HUDEP-2 (cell line): ENCODE measurements at regions not wholly inside any gene's neighbourhood (a gene's known extent, or its start where the extent isn't known, plus 50 kb on each side); places are given as distances from the start of the nearest gene placed in this dataset.

Experiments
- DNase-seq, 76 experiments: peaks; one replicate each; lab custom pipeline; 2025; ENCODE audit not compliant: unreplicated experiment in 76 of 76; lab: John Stamatoyannopoulos, UW

DNA sequence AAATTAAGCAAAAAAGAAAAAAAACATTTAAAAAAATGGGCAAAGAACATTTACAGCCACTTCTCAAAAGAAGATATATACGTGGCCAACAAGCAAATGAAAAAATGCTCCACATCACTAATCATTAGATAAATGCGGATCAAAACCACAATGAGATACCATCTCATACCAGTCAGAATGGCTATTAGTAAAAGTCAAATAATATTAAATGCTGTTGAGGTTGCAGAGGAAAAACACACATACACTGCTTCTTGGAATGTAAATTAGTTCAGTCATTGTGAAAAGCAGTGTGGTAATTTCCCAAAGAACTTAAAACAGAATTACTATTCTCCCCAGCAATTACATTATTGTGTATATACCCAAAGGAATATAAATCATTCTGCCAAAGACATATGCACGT lies 1189.0 kb downstream of the PCDH18 start:
- no peak for DNase-seq

DNA sequence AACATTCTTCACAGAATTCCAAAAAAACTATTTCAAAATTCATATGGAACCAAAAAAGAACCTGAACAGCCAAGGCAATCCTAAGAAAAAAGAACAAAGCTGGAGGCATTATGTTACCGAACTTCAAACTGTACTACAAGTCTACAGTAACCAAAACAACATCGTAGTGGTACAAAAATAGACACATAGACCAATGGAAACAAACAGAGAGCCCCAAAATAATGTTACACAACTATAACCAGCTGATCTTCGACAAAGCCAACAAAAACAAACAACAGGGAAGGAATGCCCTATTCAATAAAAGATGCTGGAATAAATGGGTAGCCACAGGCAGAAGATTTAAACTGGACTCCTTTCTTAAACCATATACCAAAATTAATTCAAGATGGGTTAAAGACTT lies 1189.6 kb downstream of the PCDH18 start:
- no peak for DNase-seq

- no peak for DNase-seq
Measured at GRCh38 chr4:136337216-136337615, 1195.1 kb downstream of the PCDH18 start.

GRCh38 chr4:136336479-136336878 lies 1195.8 kb downstream of the PCDH18 start:
- no peak for DNase-seq

DNA sequence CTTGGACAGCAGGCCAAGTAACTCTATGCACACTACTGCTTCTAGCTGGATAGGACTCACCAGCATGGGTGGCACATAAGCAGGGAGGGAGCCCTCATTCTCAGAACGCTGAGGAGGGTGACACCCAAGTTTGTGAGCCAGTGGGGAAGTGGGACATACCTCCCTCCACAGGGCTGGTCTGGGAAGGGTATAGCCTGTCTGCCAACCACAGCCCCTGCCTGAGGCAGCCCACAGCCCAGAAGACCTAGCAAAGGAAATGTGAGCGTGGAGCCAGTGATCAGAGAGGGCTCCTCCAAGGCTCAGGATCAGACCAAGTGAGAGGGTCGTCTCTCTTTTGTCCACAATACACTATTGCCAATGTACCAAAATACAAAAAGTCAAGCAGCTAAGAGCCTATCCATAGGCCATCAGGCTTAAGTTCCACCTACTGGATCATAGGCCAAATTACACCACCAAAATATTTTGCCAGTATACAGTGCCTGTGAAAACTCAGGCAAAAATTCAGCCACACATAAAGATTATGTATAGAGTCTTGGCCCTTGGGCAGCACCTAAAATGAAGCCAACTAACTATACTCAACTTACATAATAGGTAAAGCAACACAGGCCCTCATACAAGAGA lies 1203.1 kb downstream of the PCDH18 start:
- DNase-seq, result peak in 2 of 76 experiments; percentile 21 to 31

- DNase-seq, result no peak
Measured at GRCh38 chr4:136328131-136328530, 1204.2 kb downstream of the PCDH18 start.

GRCh38 chr4:136320465-136320813 lies 1211.9 kb downstream of the PCDH18 start:
- DNase-seq, result no peak

GRCh38 chr4:136319789-136320464 lies 1212.4 kb downstream of the PCDH18 start:
- no peak for DNase-seq

DNA sequence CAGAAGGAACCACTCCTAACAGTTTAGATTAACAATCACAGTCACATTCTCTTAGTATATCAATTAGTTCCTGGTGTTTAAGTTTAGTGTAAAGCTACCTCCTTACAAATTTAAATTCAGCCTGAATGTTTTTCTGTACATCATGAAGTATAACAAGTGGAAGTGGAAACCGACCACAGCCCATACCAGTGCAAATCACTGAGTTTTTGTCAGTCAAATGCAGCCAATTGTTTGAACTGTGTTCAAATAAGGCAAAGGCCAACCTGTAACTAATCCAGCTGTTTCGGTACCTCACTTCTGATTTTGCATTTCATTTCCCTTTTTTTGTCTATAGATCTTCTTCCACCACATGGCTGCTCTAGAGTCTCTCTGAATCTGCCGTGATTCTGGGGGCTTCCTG lies 1215.3 kb downstream of the PCDH18 start:
- DNase-seq, result no peak

DNA sequence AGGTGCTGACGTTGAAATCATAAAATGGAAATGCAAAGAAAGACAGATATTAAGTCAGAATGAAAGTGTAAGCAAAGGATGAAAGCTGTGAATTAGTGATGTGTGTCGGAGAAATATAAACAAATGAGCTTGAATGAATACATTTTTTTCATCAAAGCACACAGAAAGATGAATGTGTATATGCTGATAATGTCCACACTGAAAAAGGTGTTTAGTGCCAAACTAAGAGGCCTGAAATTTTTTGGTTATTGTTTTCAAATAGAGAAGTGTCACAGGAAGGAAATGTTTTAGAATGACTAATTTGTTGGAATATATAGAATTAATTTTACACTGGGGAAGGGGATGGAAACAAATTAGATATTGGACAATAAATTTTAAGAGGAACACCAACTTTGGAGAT lies 1217.6 kb downstream of the PCDH18 start:
- no peak for DNase-seq

- no peak for DNase-seq
Measured at GRCh38 chr4:136311774-136312173, 1220.5 kb downstream of the PCDH18 start.

- DNase-seq, result no peak
Measured at GRCh38 chr4:136307765-136308164, 1224.5 kb downstream of the PCDH18 start.

GRCh38 chr4:136306361-136306760 lies 1225.9 kb downstream of the PCDH18 start:
- DNase-seq, result no peak

- no peak for DNase-seq
Measured at GRCh38 chr4:136302566-136302965, 1229.7 kb downstream of the PCDH18 start.

DNA sequence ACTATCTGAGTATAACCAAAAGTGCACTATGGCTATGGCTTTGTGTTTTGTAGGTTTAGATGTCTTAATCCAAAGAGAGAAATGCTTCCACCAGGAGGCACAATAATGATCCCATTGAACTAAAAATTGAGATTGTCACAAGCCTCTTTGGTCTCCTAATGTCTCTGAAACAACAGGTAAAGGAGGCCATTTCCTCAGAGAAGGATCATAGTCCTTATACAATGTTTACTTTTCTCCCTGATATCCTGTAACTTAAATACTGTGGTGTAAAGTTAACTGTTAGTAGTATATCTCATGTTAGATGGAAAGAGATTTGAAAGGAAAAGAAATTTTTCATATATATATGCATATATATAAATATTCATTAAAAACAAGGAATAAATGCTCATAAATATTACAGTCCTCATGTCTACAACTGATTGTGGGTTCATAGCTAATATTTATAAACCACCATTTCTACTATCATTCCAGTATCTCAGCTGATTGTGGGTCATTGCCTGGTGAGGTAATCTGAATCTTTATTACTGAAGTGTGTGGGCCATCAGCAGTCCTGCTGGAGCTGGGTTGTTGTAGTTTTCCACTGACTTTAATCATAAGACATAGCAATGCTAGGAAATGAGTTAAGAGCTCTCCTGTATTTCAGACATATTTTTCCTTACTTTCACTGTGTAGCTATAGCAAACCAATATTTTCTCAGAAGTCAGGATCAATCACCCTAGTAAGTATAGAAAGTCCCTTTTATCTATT lies 1230.4 kb downstream of the PCDH18 start:
- no peak for DNase-seq

DNA sequence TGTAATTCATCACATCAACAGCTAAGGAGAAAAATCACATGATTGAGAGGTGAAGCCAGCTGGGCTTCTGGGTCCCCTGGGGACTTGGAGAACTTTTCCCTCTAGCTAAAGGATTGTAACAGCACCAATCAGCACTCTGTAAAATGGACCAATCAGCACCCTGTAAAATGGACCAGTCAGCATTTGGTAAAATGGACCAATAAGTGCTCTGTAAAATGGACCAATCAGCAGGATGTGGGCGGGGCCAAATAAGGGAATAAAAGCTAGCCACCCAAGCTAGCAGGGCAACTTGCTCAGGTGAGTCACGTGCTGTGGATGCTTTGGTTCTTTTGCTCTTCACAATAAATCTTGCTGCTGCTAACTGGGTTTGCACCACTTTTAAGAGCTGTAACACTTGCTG lies 1248.3 kb downstream of the PCDH18 start:
- DNase-seq, result no peak

DNA sequence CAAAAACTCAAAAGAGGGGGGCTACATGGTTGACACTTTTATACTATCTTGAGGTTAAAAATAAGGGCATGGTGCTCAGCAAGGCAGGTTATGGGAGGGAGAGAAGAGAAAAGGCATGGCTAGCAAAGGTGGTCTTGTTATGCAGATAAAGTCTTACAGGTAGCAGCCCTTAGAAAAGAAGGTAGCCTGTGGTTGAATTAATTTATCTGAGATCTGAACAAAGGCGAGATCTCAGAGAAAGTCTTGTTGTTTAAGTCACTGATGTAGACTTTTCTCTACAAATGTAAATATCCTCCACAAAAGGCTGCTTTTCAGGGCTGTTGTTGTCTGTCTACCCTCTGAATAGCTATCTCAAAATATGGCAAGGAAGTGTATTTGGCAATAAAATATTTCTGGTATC lies 1250.4 kb downstream of the PCDH18 start:
- no peak for DNase-seq

DNA sequence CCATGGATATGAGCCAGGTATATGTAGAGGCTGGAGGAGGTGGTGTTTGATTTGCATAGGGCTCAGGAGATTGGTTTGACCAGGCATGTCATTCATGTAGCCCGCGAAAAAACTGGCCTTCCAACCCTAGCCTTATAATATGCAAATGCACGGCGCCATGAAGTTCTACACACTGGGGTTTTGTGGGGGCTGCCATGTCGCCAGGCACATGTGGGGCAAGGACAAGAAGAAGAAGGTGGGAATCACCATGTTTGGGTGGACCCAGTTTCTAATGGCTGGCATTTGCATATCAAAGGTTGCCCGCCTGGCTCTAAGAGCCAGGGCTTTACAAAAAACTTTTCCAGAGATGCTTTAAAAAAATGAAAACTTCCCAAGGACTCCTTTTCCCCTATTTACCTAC lies 1251.0 kb downstream of the PCDH18 start:
- DNase-seq, result no peak

- DNase-seq, result no peak
Measured at GRCh38 chr4:136277741-136278140, 1254.6 kb downstream of the PCDH18 start.

GRCh38 chr4:136246876-136247275 lies 1285.4 kb downstream of the PCDH18 start:
- no peak for DNase-seq

- no peak for DNase-seq
Measured at GRCh38 chr4:136241221-136241986, 1290.9 kb downstream of the PCDH18 start.
